Ishikawa (cell line): ENCODE measurements at regions not wholly inside any gene's neighbourhood (a gene's known extent, or its start where the extent isn't known, plus 50 kb on each side); places are given as distances from the start of the nearest gene placed in this dataset.

Experiments
- CEBPB ChIP-seq: IDR thresholded peaks from 2 replicates; pipeline ENCODE4 v1.6.1; 2012
- CREB1 ChIP-seq: IDR thresholded peaks from 2 replicates; pipeline ENCODE4 v1.6.1; 2012; ENCODE audit warnings: low read depth
- EGR1 ChIP-seq: IDR thresholded peaks from 2 replicates; pipeline ENCODE4 v1.6.1; 2012
- EP300 ChIP-seq: IDR thresholded peaks from 2 replicates; pipeline ENCODE4 v1.6.1; 2012; ENCODE audit warnings: borderline replicate concordance
- FOXM1 ChIP-seq: IDR thresholded peaks from 2 replicates; pipeline ENCODE4 v1.6.1; 2012; ENCODE audit warnings: low read depth, borderline replicate concordance
- NFIC ChIP-seq: IDR thresholded peaks from 2 replicates; pipeline ENCODE4 v1.6.1; 2012
- RAD21 ChIP-seq: IDR thresholded peaks from 2 replicates; pipeline ENCODE4 v1.6.1; 2012; ENCODE audit warnings: low read depth
- REST ChIP-seq: IDR thresholded peaks from 2 replicates; pipeline ENCODE4 v1.6.1; 2012; ENCODE audit warnings: low read depth, mild to moderate bottlenecking
- TAF1 ChIP-seq: IDR thresholded peaks from 2 replicates; pipeline ENCODE4 v1.6.1; 2012; ENCODE audit warnings: low read depth, mild to moderate bottlenecking
- TCF12 ChIP-seq: IDR thresholded peaks from 2 replicates; pipeline ENCODE4 v1.6.1; 2012; ENCODE audit warnings: low read depth
- TEAD4 ChIP-seq: IDR thresholded peaks from 2 replicates; pipeline ENCODE4 v1.6.1; 2012
- USF1 ChIP-seq: IDR thresholded peaks from 2 replicates; pipeline ENCODE4 v1.6.1; 2012
- YY1 ChIP-seq: IDR thresholded peaks from 2 replicates; pipeline ENCODE4 v1.6.1; 2012; ENCODE audit warnings: low read depth
- ZBTB7A ChIP-seq: IDR thresholded peaks from 2 replicates; pipeline ENCODE4 v1.6.1; 2012; ENCODE audit warnings: low read depth
- TF ChIP-seq, protein P1 (sequence below): IDR thresholded peaks from 2 replicates; pipeline ENCODE4 v1.6.1; 2012

- TF ChIP-seq TEAD4 (no peak), NFIC (no peak), TCF12 (no peak), TAF1 (no peak), RAD21 (no peak), USF1 (no peak), EGR1 (no peak), REST (no peak), EP300 (no peak), CREB1 (no peak), YY1 (no peak)
- TF ChIP-seq, protein P1, sequence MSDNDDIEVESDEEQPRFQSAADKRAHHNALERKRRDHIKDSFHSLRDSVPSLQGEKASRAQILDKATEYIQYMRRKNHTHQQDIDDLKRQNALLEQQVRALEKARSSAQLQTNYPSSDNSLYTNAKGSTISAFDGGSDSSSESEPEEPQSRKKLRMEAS, result no peak
Observed at GRCh38 chr4:24279911-24280375, 304.4 kb downstream of the DHX15 start.

DNA sequence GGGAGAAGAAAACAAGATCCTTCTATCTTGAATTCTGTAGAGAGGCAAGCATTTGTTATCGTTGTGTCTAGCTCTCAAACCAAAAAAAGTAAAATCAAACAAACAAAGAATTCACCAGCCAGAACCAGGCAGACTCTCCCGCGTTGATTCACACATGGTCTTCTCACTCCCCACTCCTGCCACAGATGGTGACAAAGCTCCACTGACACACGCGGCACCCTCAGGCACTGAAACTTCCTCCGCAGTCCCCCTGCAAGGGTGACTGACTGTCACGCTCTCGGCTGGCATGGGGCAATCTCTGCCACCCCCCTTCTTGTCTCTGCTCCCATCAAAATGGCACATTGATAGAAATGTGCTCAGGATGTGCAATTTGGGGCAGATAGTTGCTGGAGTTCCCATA, 304.9 kb downstream of the DHX15 start:
- TF ChIP-seq EP300 (no peak), TAF1 (no peak), REST (no peak)

DNA sequence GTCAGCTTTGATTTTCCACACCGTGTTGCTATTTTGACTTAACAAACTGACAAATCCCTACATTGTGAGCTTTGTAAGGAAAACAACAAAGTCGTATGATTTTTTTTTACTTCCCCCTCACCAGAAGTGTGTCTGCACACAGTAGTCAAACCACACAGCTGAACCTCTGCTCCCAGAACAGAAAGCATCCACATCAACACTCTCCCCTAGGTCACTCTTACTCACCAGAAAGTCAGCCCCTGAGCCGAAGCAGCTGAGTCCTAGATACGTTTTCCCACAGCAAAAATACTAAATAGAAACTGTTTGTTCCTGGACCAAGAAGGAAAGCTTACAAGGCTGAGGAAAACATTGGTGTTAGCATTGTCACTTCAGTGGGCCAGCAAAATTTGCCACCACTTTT, 305.7 kb downstream of the DHX15 start:
- TF ChIP-seq TEAD4 (no peak), ZBTB7A (no peak), RAD21 (no peak), EGR1 (no peak), USF1 (no peak), EP300 (no peak), CEBPB (no peak), YY1 (no peak)
- TF ChIP-seq, protein P1, result no peak

DNA sequence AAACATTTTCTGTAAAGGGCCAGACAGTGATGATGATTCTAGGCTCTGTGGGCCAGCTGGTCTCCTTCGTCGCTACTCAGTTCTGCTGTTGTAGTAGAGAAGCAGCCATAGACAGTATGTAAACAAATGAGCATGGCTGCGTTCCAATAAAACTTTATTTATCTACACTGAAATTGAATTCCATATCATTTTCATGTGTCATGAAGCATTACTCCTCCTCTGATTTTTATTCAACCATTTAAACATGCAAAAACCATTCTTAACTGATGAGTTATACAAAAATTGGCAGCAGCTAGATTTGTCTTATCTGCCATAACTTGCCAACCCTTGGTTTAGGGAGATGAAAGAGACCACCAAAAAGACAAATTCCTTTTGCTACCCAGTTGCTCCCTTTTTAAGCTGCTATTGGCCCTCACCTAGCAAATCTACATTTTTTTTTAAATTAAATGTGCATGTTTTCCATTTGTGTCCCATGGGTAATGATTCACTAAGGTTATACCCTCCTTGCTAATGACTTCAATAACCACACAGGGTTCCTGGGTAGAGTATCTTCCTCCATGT, 309.9 kb downstream of the DHX15 start:
- TF ChIP-seq RAD21, result no peak
- TF ChIP-seq EGR1, result no peak
- TF ChIP-seq FOXM1, result no peak
- TF ChIP-seq REST, result no peak
- TF ChIP-seq YY1, result no peak
- TF ChIP-seq TEAD4, result no peak
- no peak for TF ChIP-seq TCF12
- TF ChIP-seq USF1, result no peak
- TF ChIP-seq ZBTB7A, result no peak
- TF ChIP-seq NFIC, result no peak
- TF ChIP-seq, protein P1, result no peak
